ENCODE measurements at regions not wholly inside any gene's neighbourhood (a gene's known extent, or its start where the extent isn't known, plus 50 kb on each side); places are given as distances from the start of the nearest gene placed in this dataset.

GRCh38 chr2:225739328-225739727 lies 339.8 kb downstream of the NYAP2 start:
- TF ChIP-seq POLR2A (IDR thresholded peaks at IDR 0.05) (no peak), CTCF (IDR thresholded peaks at IDR 0.05) (no peak)
